Aorta (tissue), 5 donors: ENCODE measurements at regions not wholly inside any gene's neighbourhood (a gene's known extent, or its start where the extent isn't known, plus 50 kb on each side); places are given as distances from the start of the nearest gene placed in this dataset.

Experiments used
- ATAC-seq: fragments of 200-7000 bp; cut with Tn5 transposase; one replicate; pipeline ENCODE4 v1.9.1; 2022; ENCODE audit warnings: moderate library complexity; ENCODE audit not compliant: low FRiP score
- DNase-seq, 2 donors: peaks; one replicate each; pipeline ENCODE4 v3.0.0-alpha.2; 2020
- H3K27ac ChIP-seq, 2 donors: one replicate each; pipeline ENCODE4 v1.5.1; 2013; ENCODE audit warnings: low read length in 2 of 2, mild to moderate bottlenecking in 2 of 2, moderate library complexity in 2 of 2, control low read depth in 1 of 2, inconsistent platforms in 1 of 2, low read depth in 1 of 2
- H3K27me3 ChIP-seq, 2 donors: one replicate each; pipeline ENCODE4 v1.6.1; 2013; ENCODE audit warnings: control low read depth in 1 of 2, low read length in 1 of 2, mild to moderate bottlenecking in 1 of 2, moderate library complexity in 1 of 2; ENCODE audit not compliant: insufficient read depth in 2 of 2, control insufficient read depth in 1 of 2
- H3K36me3 ChIP-seq, 2 donors: one replicate each; pipeline ENCODE4 v1.6.1; 2013; ENCODE audit warnings: control low read depth in 1 of 2, low read length in 1 of 2, mild to moderate bottlenecking in 1 of 2; ENCODE audit not compliant: insufficient read depth in 2 of 2, control insufficient read depth in 1 of 2
- H3K4me1 ChIP-seq, 2 donors: one replicate each; pipeline ENCODE4 v1.6.1; 2013; ENCODE audit warnings: low read length in 2 of 2, control low read depth in 1 of 2, mild to moderate bottlenecking in 1 of 2, moderate library complexity in 1 of 2; ENCODE audit not compliant: insufficient read depth in 2 of 2, control insufficient read depth in 1 of 2
- H3K4me3 ChIP-seq, 2 donors: one replicate each; pipeline ENCODE4 v1.5.1; 2013; ENCODE audit warnings: low read length in 2 of 2, control low read depth in 1 of 2, mild to moderate bottlenecking in 1 of 2
- H3K9me3 ChIP-seq: one replicate; pipeline ENCODE4 v1.6.1; 2013; ENCODE audit warnings: mild to moderate bottlenecking, low read length; ENCODE audit not compliant: control insufficient read depth
- WGBS, 2 donors: extraction: QIAGEN DNeasy Blood & Tissue Kit; methylation state at CpG; one replicate each; pipeline ENCODE4 v1.1.7; 2013; 5-methylcytosine and 5-hydroxymethylcytosine counted together
- intact Hi-C, 2 donors: fragments of 100-400 bp; cut with DNase I; formaldehyde crosslinking; loops; one replicate each; pipeline versions ENCODE4 v1.14.2 to v1.15.0; 2022
- donor health status: healthy with polysubstance abuse.
- donor health status: Bipolar disorder and iron deficiency.
- donor health status: DM: no; HTN: no; CAD: no.
- donor health status: DM: no; HTN: no; CAD: no.
- donor health status: DM: yes; HTN: yes; CAD: no.

- Histone ChIP-seq H3K36me3 (no peaks in the 10 kb centered on the region), H3K27ac (no peak overlapping the region), H3K4me1 (peaks cover 3 to 8% of the 10 kb centered on the region in 2 donors), H3K27me3 (no peaks in the 10 kb centered on the region), H3K4me3 (no peak overlapping the region), H3K9me3 (no peaks in the 10 kb centered on the region)
- ATAC-seq (no peak), DNase-seq (no peak)
- WGBS, 2 donors, result 64 to 73% methylated on average over 1 of the region's 1 CpG
- intact Hi-C loops, result no loop called here
These were observed 381.1 kb downstream of the ADGRL2 start for GRCh38 chr1:82181846-82182245.

- no peak for ATAC-seq
- H3K36me3 ChIP-seq, result no peaks in the 10 kb centered on the region
- no peaks in the 10 kb centered on the region for H3K9me3 ChIP-seq
- intact Hi-C loops, result no loop called here
- no peak for DNase-seq
- no peaks in the 10 kb centered on the region for H3K4me1 ChIP-seq
- H3K27me3 ChIP-seq, result no peaks in the 10 kb centered on the region
- no peak overlapping the region for H3K4me3 ChIP-seq
- no peak overlapping the region for H3K27ac ChIP-seq
These were observed 378.4 kb downstream of the ADGRL2 start for GRCh38 chr1:82179131-82179530.

GRCh38 chr1:82177192-82177591, 376.5 kb downstream of the ADGRL2 start:
- Histone ChIP-seq H3K27me3 (no peaks in the 10 kb centered on the region), H3K27ac (no peak overlapping the region), H3K9me3 (no peaks in the 10 kb centered on the region), H3K4me3 (no peak overlapping the region), H3K36me3 (no peaks in the 10 kb centered on the region), H3K4me1 (no peaks in the 10 kb centered on the region)
- 61 to 67% methylated on average over 1 of the region's 1 CpG for WGBS, 2 donors
- ATAC-seq, result no peak
- intact Hi-C loops, result no loop called here
- no peak for DNase-seq

GRCh38 chr1:82171955-82172354, 371.2 kb downstream of the ADGRL2 start:
- Histone ChIP-seq H3K4me3 (no peak overlapping the region), H3K9me3 (no peaks in the 10 kb centered on the region), H3K4me1 (no peaks in the 10 kb centered on the region), H3K36me3 (no peaks in the 10 kb centered on the region), H3K27me3 (no peaks in the 10 kb centered on the region), H3K27ac (no peak overlapping the region)
- intact Hi-C loops, result no loop called here
- WGBS, 2 donors, result 70 to 100% methylated on average over 2 of the region's 2 CpGs
- ATAC-seq (no peak), DNase-seq (no peak)

- DNase-seq (no peak), ATAC-seq (no peak)
- H3K36me3 ChIP-seq, result no peaks in the 10 kb centered on the region
- no peaks in the 10 kb centered on the region for H3K4me1 ChIP-seq
- no peaks in the 10 kb centered on the region for H3K9me3 ChIP-seq
- no peaks in the 10 kb centered on the region for H3K27me3 ChIP-seq
- 83 to 85% methylated on average over 3 of the region's 3 CpGs for WGBS, 2 donors
- intact Hi-C loops, result no loop called here
- no peak overlapping the region for H3K27ac ChIP-seq
- H3K4me3 ChIP-seq, result no peak overlapping the region
These were observed 367.7 kb downstream of the ADGRL2 start for GRCh38 chr1:82168482-82168881.

GRCh38 chr1:82165304-82165703, 364.6 kb downstream of the ADGRL2 start:
- no peaks in the 10 kb centered on the region for H3K36me3 ChIP-seq
- H3K4me1 ChIP-seq, result no peaks in the 10 kb centered on the region
- H3K27ac ChIP-seq, result no peak overlapping the region
- ATAC-seq (no peak), DNase-seq (no peak)
- no peaks in the 10 kb centered on the region for H3K27me3 ChIP-seq
- WGBS, 2 donors, result 93% methylated on average over 3 of the region's 3 CpGs
- intact Hi-C loops, result no loop called here
- no peaks in the 10 kb centered on the region for H3K9me3 ChIP-seq
- no peak overlapping the region for H3K4me3 ChIP-seq

GRCh38 chr1:82162486-82163420, 362.0 kb downstream of the ADGRL2 start:
- DNase-seq (no peak), ATAC-seq (no peak)
- no peaks in the 10 kb centered on the region for H3K27me3 ChIP-seq
- H3K4me1 ChIP-seq, result no peaks in the 10 kb centered on the region
- H3K27ac ChIP-seq, result no peak overlapping the region
- no peak overlapping the region for H3K4me3 ChIP-seq
- H3K36me3 ChIP-seq, result no peaks in the 10 kb centered on the region
- intact Hi-C loops, result no loop called here
- WGBS, 2 donors, result 69 to 76% methylated on average over 7 of the region's 7 CpGs
- no peaks in the 10 kb centered on the region for H3K9me3 ChIP-seq

GRCh38 chr1:82161700-82162141, 361.0 kb downstream of the ADGRL2 start:
- Histone ChIP-seq H3K9me3 (no peaks in the 10 kb centered on the region), H3K27me3 (no peaks in the 10 kb centered on the region), H3K27ac (no peak overlapping the region), H3K4me3 (peak overlapping the region in 1 of 2 donors; percentile 4), H3K36me3 (no peaks in the 10 kb centered on the region), H3K4me1 (no peaks in the 10 kb centered on the region)
- ATAC-seq (no peak), DNase-seq (no peak)
- 25 to 48% methylated on average over 10 of the region's 10 CpGs for WGBS, 2 donors
- intact Hi-C loops, result no loop called here

- no peak overlapping the region for H3K27ac ChIP-seq
- H3K36me3 ChIP-seq, result no peaks in the 10 kb centered on the region
- no peak for ATAC-seq
- intact Hi-C loops, result no loop called here
- DNase-seq, result no peak
- H3K9me3 ChIP-seq, result no peaks in the 10 kb centered on the region
- H3K4me3 ChIP-seq, result no peak overlapping the region
- no peaks in the 10 kb centered on the region for H3K4me1 ChIP-seq
- H3K27me3 ChIP-seq, result no peaks in the 10 kb centered on the region
- WGBS, 2 donors, result 96 to 98% methylated on average over 3 of the region's 3 CpGs
These were observed 360.2 kb downstream of the ADGRL2 start for GRCh38 chr1:82160903-82161302.
